B cell (primary cell): ENCODE measurements at regions not wholly inside any gene's neighbourhood (a gene's known extent, or its start where the extent isn't known, plus 50 kb on each side); places are given as distances from the start of the nearest gene placed in this dataset.

ENCODE experiments used
- EZH2 ChIP-seq: IDR thresholded peaks from 2 replicates; pipeline ENCODE4 v1.6.1; 2012; ENCODE audit warnings: borderline replicate concordance, low read depth, mild to moderate bottlenecking, moderate library complexity, low read length; ENCODE audit not compliant: insufficient read depth, poor library complexity, severe bottlenecking
- TF ChIP-seq, protein P1 (sequence below): fragments of 200-600 bp; IDR thresholded peaks from one replicate; pipeline ENCODE4 v1.8.0; 2022; ENCODE audit warnings: antibody characterized with exemption, mild to moderate bottlenecking

DNA sequence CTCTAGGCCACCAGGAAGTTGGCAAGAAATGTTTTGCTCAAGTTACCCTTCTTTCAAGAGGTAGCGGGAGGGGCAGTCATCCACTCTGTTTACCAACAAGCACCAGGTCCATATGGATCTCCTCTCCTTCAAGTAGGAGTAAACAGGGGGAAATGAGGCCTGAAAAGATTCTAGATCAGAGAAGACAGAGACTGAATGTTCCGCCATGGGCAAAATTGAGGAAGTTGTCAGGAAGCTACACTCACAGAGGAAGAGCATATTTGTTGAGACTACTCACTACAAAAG, 81.6 kb downstream of the KLF15 start:
- no peak for TF ChIP-seq EZH2
- TF ChIP-seq, protein P1, sequence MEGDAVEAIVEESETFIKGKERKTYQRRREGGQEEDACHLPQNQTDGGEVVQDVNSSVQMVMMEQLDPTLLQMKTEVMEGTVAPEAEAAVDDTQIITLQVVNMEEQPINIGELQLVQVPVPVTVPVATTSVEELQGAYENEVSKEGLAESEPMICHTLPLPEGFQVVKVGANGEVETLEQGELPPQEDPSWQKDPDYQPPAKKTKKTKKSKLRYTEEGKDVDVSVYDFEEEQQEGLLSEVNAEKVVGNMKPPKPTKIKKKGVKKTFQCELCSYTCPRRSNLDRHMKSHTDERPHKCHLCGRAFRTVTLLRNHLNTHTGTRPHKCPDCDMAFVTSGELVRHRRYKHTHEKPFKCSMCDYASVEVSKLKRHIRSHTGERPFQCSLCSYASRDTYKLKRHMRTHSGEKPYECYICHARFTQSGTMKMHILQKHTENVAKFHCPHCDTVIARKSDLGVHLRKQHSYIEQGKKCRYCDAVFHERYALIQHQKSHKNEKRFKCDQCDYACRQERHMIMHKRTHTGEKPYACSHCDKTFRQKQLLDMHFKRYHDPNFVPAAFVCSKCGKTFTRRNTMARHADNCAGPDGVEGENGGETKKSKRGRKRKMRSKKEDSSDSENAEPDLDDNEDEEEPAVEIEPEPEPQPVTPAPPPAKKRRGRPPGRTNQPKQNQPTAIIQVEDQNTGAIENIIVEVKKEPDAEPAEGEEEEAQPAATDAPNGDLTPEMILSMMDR: no peak
